CD4-positive, alpha-beta T cell (primary cell): ENCODE measurements at regions not wholly inside any gene's neighbourhood (a gene's known extent, or its start where the extent isn't known, plus 50 kb on each side); places are given as distances from the start of the nearest gene placed in this dataset.

ENCODE experiments used
- ATAC-seq: fragments of 200-7000 bp; cut with Tn5 transposase; one replicate; pipeline ENCODE4 v1.10.0; 2022; ENCODE audit warnings: mild to moderate bottlenecking; ENCODE audit not compliant: poor library complexity
- CTCF ChIA-PET: fragments of 350-600 bp; sonication (Branson Sonifier 250); formaldehyde crosslinking; loops from one replicate; lab custom pipeline; 2021; ENCODE audit warnings: antibody characterized with exemption, inconsistent platforms; lab: Charles Lee
- POLR2A ChIA-PET: fragments of 350-600 bp; sonication (Branson Sonifier 250); formaldehyde crosslinking; loops from one replicate; lab custom pipeline; 2021; ENCODE audit warnings: antibody characterized with exemption, inconsistent platforms; lab: Charles Lee
- DNase-seq, 14 experiments: peaks; one replicate each; pipeline ENCODE4 v3.0.0-alpha.2; 2013 to 2020; ENCODE audit warnings: mixed read lengths in 2 of 14
- H3K27ac ChIP-seq, 2 donors: one replicate each; pipeline versions ENCODE4 v1.5.1 to v1.7.0; 2013; ENCODE audit warnings: low read length in 2 of 2, low read depth in 1 of 2, mild to moderate bottlenecking in 1 of 2
- H3K27me3 ChIP-seq, 2 experiments: 1 replicate in 1 of 2; 2 replicates in 1 of 2; pipeline versions ENCODE4 v1.6.1 to v1.7.0; 2013; ENCODE audit warnings: low read length in 2 of 2, control low read depth in 1 of 2, mild to moderate bottlenecking in 1 of 2, moderate library complexity in 1 of 2; ENCODE audit not compliant: insufficient read depth in 2 of 2, control insufficient read depth in 1 of 2
- H3K36me3 ChIP-seq: one replicate; pipeline ENCODE4 v1.6.1; 2013; ENCODE audit warnings: low read length, control low read depth; ENCODE audit not compliant: insufficient read depth
- H3K4me1 ChIP-seq: one replicate; pipeline ENCODE4 v1.6.1; 2013; ENCODE audit warnings: low read length, control low read depth; ENCODE audit not compliant: insufficient read depth
- H3K4me3 ChIP-seq: one replicate; pipeline ENCODE4 v1.5.1; 2013; ENCODE audit warnings: mild to moderate bottlenecking, low read length, moderate library complexity
- H3K9me3 ChIP-seq, 2 experiments: 1 replicate in 1 of 2; 2 replicates in 1 of 2; pipeline versions ENCODE4 v1.6.1 to v1.7.0; 2013; ENCODE audit warnings: low read length in 2 of 2, mild to moderate bottlenecking in 2 of 2, control low read depth in 1 of 2, moderate library complexity in 1 of 2; ENCODE audit not compliant: control insufficient read depth in 1 of 2, insufficient read depth in 1 of 2
- H3K27ac Mint-ChIP-seq: one replicate; pipeline ENCODE4 v1.8.0; 2020; ENCODE audit warnings: mixed read lengths
- H3K27me3 Mint-ChIP-seq: one replicate; pipeline ENCODE4 v1.8.0; 2021; ENCODE audit warnings: mixed read lengths
- H3K36me3 Mint-ChIP-seq: one replicate; pipeline ENCODE4 v1.8.0; 2021; ENCODE audit warnings: low read depth, mixed read lengths
- H3K4me1 Mint-ChIP-seq: one replicate; pipeline ENCODE4 v1.8.0; 2021; ENCODE audit warnings: low read depth, mixed read lengths
- H3K4me3 Mint-ChIP-seq: one replicate; pipeline ENCODE4 v1.8.0; 2020; ENCODE audit warnings: mild to moderate bottlenecking, mixed read lengths
- H3K9me3 Mint-ChIP-seq: one replicate; pipeline ENCODE4 v1.8.0; 2020; ENCODE audit warnings: mixed read lengths
- CTCF ChIP-seq: fragments of 200-600 bp; IDR thresholded peaks from one replicate; pipeline ENCODE4 v1.8.0; 2022; ENCODE audit warnings: antibody characterized with exemption, mild to moderate bottlenecking
- intact Hi-C, 2 experiments: fragments of 100-400 bp; cut with DNase I in 1 of 2; cut with micrococcal nuclease in 1 of 2; formaldehyde crosslinking; loops; one replicate each; pipeline versions ENCODE4 v1.15.1 to v1.9.0; 2023 to 2025; cut with DNase I, micrococcal nuclease

- Histone ChIP-seq H3K4me3 (no peak overlapping the region), H3K27me3 (no peaks in the 10 kb centered on the region), H3K36me3 (no peaks in the 10 kb centered on the region), H3K9me3 (no peaks in the 10 kb centered on the region), H3K27ac (no peak overlapping the region), H3K4me1 (no peaks in the 10 kb centered on the region)
- DNase-seq (no peak), ATAC-seq (no peak)
- ChIA-PET POLR2A (no interaction called here), CTCF (no interaction called here)
- no peak for TF ChIP-seq CTCF
- no peaks in the 10 kb centered on the region for H3K27me3 Mint-ChIP-seq
- no peaks in the 10 kb centered on the region for H3K36me3 Mint-ChIP-seq
- no peaks in the 10 kb centered on the region for H3K4me1 Mint-ChIP-seq
- no peak overlapping the region for H3K4me3 Mint-ChIP-seq
- peaks cover 2% of the 10 kb centered on the region for H3K9me3 Mint-ChIP-seq
- H3K27ac Mint-ChIP-seq: no peak overlapping the region
- intact Hi-C loops: no loop called here
Observed at GRCh38 chr7:121638286-121638685, 234.7 kb upstream of the PTPRZ1 start.

GRCh38 chr7:121634356-121634755, 238.2 kb upstream of the FAM3C start:
- no peaks in the 10 kb centered on the region for H3K36me3 Mint-ChIP-seq
- Histone ChIP-seq H3K27ac (no peak overlapping the region), H3K9me3 (no peaks in the 10 kb centered on the region), H3K36me3 (no peaks in the 10 kb centered on the region), H3K27me3 (no peaks in the 10 kb centered on the region), H3K4me1 (no peaks in the 10 kb centered on the region), H3K4me3 (no peak overlapping the region)
- no peak for ATAC-seq
- no peak for DNase-seq
- intact Hi-C loops: no loop called here
- no peaks in the 10 kb centered on the region for H3K27me3 Mint-ChIP-seq
- no peak for TF ChIP-seq CTCF
- no peak overlapping the region for H3K4me3 Mint-ChIP-seq
- ChIA-PET POLR2A (no interaction called here), CTCF (no interaction called here)
- peaks cover 2% of the 10 kb centered on the region for H3K9me3 Mint-ChIP-seq
- no peak overlapping the region for H3K27ac Mint-ChIP-seq
- no peaks in the 10 kb centered on the region for H3K4me1 Mint-ChIP-seq

- no peak for ATAC-seq
- no peaks in the 10 kb centered on the region for H3K9me3 Mint-ChIP-seq
- H3K27me3 Mint-ChIP-seq: no peaks in the 10 kb centered on the region
- H3K36me3 ChIP-seq: no peaks in the 10 kb centered on the region
- no peaks in the 10 kb centered on the region for H3K9me3 ChIP-seq
- POLR2A ChIA-PET: no interaction called here
- no peak overlapping the region for H3K27ac Mint-ChIP-seq
- H3K4me1 Mint-ChIP-seq: no peaks in the 10 kb centered on the region
- TF ChIP-seq CTCF: no peak
- H3K4me3 ChIP-seq: no peak overlapping the region
- CTCF ChIA-PET: no interaction called here
- H3K4me1 ChIP-seq: no peaks in the 10 kb centered on the region
- DNase-seq: no peak
- intact Hi-C loops: no loop called here
- no peaks in the 10 kb centered on the region for H3K36me3 Mint-ChIP-seq
- H3K27ac ChIP-seq: no peak overlapping the region
- H3K4me3 Mint-ChIP-seq: no peak overlapping the region
- H3K27me3 ChIP-seq: no peaks in the 10 kb centered on the region
Observed at GRCh38 chr7:121633186-121633585, 237.1 kb upstream of the FAM3C start.
